Glomerular endothelial cell (primary cell): ENCODE measurements at regions not wholly inside any gene's neighbourhood (a gene's known extent, or its start where the extent isn't known, plus 50 kb on each side); places are given as distances from the start of the nearest gene placed in this dataset.

Source experiments
- DNase-seq: peaks from one replicate; pipeline ENCODE4 v3.0.0-alpha.2; 2011; ENCODE audit warnings: low read depth, low spot score; ENCODE audit errors: extremely low read depth

DNA sequence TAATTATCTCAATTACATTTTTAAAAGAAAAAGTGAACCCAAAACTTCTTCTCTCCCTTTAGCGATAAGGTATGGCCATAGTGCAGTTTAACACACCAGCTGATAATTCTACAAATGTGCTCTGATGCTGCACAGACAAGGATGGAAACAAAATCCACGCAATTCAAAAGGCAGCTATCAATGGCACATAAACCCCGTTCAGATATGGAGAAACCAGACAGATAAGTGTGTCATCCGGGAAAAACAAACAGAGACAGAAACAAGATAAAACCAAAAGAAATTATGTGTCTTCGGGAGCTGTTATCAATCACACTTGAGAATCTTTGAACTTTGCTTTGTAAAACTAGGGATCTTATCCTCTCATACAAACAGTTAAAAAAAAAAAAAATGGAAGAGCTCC is 73.6 kb downstream of the SIPA1L2 start:
- no peak for DNase-seq

DNA sequence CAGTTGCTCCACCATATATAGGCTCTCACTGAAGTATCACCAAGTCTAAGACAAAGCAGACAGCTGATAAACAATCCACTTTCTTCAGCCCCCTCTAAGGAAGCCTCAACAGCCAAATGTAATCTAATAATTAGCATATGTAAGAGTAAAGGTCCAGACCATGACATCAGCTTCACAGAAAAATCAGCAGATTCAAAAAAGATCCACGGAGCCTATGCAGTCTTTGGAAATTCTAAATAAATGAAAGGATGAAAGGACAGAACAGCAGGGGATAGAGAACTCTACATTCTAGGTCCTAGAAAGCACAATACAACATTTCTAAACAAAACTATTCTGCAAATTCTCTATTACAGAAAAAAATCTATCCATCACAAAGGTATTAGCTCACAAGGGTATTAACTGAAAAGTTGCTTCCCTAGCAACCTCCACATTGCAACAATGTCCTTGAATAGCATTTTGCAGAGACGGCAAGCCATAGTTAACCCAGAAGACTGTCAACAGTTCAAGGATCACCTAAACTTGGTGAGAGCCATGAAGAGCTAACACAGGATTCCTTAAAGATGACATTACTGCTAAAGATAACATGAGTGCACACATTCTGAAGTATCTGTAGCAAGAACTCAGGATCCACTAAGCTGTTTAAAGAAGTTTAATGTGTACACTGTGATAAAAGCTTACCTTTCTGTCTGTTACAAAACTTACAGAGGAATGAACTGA is 74.3 kb downstream of the SIPA1L2 start:
- DNase-seq = no peak

DNA sequence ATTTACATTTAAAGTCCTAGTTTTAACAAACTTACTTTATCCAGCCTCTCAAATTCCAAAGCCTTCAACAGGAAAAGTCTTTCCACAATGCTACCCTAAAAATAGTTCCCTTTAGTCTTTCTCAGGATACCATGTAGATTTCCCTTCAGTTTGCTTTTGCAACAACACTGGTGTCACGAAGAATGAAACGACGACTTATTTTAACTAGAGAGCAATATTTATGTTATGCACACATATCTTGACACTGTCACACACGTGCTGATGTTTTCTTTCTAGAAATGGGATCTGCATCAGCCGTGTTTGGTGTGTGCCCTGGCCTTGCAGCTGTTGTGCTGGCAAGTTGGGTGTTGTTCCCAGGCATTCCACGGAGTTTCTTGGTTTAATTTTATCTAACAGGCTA is 75.5 kb downstream of the SIPA1L2 start:
- no peak for DNase-seq

DNA sequence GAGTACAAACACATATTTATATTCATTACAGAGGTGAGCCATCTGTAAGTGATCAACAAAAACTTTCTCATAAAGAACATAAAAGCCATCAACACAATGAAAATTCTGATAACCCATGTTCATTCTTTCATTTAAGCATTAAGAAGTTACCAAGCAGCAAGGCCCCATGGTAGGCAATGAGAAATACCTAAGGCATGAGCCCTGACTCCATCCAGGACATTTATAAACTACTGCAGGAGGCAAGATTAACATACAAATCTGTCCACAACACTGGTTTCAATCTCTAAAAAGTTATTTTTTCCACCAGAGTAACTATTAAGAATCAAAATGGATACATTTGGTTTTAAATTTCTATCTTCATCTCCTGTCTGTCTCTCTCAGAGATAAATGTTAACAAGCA is 76.1 kb downstream of the SIPA1L2 start:
- no peak for DNase-seq

DNA sequence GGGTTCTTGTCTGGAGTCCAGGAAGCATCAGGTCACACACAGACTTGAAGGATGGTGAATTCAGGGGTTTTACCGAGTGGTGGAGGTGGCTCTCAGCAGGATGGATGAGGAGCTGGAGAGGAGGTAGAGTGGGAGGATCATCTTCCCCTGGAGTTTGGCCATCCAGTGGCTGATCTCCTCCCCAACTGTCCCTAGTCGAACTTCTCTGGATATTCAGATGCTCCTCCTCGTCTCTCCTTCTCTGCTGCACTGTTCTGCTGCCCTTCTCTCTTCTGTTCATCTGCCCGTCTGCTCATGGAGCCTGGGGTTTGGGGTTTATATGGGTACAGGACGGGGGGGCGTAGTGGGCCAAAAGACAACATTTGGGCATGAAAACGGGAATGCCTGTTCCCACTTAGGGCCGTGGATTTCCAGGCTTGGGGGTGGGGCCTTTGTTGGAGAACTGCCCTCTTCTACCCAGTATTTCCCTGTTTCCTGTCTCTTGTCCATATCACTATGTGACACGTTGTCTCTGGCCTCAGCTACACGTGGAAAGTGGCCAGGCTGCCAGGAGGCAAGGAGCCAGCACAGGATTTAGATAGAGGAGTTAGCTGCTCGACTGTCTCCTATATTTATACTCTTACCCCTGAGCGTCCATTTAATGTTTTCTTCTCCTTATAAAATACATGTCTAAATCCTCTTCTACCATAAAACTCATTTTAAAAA is 76.7 kb downstream of the SIPA1L2 start:
- no peak for DNase-seq

DNA sequence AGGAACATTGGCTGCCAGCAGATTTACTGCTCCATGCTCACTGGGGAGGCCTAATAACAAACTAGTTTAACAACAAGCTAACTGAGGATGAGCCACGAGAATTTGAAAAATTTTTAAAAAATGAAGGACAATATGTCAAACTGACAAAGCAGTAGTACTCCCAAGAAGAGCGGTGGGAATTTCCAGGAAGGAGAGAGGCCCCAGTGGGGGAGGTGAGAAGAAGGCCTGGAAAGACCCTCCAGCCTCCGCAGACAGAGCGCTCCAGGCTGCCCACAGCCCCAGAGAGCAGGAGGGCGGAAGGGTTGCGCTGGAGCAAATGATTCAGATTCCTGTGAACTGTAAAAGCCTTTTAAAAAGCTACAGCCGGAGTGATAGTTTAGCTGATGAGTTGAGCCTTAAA is 78.5 kb downstream of the SIPA1L2 start:
- no peak for DNase-seq

DNA sequence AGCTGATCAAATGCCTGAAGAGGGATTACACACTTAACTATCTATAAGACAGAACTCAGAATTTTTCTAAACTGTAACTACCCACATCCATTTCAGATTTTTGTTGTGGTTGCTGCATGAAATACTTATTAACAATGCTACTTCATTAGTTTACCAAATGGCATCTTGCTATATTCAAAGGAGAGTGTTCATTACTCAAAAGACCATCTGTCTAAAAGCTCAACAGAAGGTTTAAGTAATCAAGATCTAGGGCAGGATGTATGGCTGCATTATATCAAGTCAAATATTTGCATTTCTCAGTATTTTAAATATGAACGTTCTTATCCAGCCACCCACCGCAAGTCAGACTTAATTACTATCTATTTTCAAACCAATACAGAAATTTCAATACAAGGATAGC is 79.9 kb downstream of the SIPA1L2 start:
- DNase-seq = no peak

DNA sequence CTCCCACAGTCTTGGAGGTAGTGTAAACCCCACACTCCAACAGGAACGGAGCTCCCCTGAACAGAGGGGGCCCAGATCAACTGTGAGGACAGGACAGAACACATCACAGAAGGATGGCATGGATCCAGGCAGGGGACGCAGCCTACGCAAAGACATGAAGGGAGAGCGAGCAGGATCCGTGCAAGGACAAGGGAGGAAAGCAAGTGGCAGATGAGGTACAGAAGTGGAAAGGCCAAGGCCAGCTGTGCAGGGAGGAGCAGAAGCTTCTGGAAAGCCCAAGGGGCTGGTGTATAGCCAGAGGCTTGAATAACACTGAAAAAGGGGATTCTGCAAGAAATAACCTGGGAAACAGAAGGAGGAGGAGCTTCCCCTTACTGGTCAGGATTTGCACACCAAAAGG is 81.2 kb downstream of the SIPA1L2 start:
- DNase-seq = no peak

DNA sequence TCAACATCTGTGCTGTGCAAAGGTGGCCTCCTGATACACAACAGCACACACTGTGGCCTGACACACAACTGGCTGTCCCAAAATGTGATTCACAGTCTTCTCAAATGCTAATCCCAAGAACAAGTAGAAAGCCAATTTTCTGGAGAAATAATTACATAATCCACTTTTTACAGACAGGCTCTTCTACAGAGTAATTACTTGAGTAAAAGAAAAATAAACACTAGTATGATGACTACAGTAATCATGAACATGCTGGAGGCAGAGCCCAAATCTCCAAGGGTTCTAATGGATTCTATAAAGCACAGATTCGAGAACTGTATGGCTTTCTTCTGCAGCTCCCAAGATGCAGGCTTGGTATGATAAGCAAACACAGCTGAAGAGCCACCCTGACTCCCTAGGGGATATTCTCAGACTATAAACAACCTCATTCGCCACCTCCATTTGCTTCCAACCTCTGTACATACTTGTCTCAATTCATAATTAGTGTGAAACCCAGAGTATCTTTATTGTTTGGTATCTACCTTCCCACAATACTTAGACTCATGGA is 81.9 kb downstream of the SIPA1L2 start:
- no peak for DNase-seq

DNA sequence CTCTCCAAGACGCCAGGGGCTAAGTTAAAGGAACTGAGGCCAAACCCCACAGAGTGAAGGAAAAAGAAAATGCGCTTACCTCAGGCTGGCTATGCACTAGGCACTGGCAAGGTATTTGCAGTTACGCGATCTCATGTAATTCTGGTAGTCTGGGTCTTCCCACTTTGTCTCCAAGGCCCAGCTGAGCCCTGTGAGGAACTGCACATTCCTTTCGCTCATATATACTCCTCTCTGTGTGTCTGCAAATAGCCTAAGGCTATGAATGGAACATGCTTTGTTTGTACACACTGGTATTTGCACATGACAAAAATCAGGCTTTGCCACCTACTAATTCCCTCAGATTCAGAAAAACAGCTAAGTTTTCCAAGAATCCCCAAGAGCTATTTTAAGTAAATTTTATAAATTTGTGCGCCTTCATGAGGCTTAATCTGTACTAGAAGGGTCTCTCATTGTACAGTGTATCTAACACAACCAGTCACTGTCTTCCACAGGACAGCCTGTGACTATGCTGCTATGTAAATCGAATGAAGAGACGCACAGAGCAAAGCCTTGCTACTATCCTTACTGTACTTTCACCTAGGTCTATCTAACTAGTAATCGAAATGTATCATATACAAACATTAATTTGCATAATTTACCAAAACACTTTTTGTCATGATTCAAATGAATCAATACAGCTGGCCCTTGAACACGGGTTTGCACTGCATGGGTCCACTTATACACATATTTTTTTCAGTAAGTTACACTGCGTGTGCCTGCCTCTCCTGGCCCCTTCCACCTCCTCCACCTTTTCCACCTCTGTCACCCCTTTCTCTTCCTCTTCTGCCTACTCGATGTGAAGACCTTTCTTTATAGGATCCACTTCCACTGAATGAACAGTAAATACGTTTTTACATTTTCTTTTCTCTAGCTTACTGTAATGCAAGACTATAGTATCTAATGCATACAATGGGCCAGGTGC is 87.0 kb downstream of the SIPA1L2 start:
- no peak for DNase-seq

DNA sequence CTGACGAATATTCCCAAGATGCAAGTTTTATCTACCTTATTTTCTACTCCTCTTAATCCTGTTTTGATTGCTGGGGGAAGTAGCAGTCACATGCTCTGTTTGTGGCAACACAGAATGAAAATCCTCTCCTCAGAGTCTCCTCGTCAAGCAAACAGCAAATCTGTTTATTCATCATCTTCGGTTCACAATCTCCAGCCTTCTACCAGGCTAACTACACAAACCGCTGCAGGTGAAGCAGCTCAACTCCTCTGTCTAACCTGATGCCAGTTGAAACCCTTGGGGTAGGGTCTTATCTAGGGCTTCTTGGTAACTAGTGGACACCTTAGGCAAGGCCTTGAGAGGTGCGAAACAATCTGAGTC is 91.0 kb downstream of the SIPA1L2 start:
- no peak for DNase-seq

DNA sequence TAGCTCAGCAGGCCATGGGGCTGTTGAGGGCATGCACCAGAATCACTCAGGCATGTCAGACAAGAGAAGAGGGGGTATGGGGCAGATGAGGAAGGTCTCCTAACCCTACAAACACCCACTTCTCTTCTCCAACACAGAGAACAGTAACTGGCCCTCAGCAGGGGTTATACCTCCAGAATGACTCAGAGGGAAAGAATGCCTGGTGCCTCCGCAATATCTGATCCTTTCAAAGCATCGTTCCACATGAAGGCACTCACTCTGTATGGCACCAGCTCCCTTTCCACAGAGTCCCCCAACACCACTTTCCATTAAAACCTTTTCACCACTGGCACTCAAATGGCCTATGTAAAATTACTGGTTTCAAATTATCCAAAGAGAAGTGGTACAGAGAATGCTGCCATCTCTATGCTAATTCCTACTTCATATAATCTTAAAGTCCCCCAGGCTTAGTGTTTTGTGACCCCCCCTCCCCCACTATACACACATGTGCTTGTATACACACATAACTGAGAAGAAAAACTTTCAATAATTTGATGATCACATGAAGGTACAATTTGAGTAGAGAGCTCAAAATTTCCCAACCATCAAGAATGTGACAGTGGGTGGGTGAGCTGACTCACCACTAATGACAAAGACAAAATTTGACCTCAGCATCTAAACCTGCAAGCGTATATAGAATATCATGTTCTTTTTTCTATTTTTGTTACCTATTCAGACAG is 91.5 kb downstream of the SIPA1L2 start:
- DNase-seq = no peak

DNA sequence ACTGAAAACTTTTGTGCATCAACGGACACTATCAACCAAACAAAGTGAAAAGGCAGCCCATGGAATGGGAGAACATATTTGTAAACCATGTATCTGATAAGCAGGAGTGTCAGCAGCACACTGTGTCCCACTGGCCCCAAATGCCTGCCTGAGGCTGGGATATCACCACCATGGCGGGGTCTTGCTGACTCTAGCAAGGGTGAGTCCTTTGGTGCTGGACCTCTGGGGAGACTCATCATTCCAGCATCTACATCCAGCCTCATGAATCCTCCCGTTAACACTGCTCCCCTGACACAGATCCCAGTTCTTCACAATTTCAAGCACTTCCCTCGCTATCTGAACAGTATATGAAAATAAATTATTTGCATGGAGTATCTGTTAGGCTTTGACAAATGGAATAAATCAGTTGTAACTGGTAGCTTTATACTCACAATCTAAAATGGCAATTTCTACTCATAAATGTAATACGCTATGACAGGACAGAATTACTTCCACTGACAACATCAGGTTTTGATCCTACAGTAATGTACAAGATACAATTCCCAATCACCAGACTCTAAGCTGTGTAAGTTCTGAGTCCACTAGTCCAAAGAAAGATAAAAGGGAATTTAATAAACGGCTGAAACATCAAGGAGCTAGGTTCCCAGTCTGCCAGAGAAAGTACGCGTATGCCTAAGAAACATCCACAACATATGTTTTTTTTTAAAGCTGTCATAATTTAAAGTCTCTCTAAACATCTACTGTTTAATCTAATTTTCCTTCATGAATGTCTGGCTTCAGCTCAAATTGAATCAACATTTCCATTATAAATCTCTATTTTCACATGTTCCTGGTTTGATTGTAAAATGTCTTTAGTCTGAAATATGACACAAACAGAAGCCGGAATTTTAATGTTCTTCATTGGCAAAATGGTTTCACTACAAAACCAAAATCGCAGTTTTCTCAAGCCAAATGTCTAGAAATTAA is 95.1 kb downstream of the SIPA1L2 start:
- DNase-seq = no peak

DNA sequence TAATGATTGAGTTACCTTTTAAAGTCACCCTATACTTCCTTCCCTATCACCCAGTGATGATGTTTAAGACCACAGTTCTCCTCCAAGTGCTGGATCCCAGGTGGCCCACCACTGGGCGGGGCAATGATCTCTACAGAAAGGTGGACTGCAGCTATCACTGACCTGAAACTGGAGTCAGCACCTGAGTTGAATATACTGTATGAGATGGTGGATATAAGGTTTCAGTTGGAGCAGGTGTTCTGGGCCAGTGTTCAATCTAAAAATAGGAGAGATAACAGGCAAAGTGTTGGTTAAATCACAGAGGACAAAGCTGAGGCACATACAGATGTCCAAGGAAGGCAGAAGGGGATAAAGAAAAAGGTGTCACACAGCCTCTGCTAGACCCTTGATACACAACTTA is 96.6 kb downstream of the SIPA1L2 start:
- DNase-seq = no peak

DNA sequence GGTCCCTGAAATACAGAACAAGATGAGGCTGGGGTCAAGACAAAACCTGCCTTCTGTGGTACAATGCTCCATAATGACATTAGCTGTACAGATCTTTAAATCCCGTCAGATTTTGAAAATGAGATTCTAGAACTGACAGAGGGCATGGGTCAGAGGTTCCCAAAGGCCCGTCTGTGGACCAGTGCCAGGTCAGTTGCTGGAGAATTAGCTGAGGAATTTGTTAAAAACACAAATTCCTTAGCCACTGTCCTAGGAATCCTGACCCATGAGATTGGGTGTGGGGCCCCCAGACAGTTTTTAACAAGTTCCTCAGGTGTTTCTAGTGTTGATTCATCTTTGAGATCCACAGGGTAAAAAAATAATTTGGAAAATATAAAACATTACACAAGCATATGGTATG is 97.0 kb downstream of the SIPA1L2 start:
- no peak for DNase-seq

DNA sequence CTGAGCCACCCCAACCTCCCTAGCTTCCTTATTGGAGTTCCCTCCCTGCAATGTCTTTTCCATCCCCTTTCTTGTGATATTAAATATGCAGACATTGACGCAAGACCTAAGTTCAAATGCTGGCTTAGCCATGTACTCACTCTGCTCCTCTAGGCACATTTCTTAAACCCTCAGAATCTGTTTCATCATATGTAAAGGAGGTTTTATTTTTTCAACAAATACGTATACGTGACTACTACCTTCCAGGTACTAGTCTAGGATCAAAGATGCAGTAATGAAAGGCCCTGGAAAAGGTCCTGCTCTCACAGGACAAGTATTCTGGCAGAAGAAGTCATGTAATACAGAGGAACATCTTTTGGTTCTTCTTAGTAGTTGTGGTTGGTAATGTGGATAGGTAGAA is 98.6 kb downstream of the SIPA1L2 start:
- DNase-seq = no peak

DNA sequence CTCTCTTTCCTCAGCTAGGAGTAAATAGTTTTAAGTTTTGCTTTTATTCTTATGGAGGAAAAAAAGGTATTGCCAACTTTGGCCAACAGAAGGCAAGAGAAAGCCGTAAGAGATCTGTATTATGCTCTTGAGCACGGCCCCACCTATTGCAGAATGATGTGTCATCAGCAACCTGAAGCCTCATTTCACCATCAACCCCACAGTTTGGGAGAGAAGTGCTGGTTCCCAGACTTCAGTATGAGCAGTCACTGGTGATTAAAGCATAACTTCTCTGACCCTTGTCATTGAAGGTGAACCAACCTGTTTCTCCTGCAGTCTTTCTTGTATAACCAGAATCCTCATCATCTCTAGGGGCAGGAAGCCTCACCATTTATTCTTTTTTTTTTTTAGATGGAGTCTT is 100.2 kb downstream of the SIPA1L2 start:
- no peak for DNase-seq

DNA sequence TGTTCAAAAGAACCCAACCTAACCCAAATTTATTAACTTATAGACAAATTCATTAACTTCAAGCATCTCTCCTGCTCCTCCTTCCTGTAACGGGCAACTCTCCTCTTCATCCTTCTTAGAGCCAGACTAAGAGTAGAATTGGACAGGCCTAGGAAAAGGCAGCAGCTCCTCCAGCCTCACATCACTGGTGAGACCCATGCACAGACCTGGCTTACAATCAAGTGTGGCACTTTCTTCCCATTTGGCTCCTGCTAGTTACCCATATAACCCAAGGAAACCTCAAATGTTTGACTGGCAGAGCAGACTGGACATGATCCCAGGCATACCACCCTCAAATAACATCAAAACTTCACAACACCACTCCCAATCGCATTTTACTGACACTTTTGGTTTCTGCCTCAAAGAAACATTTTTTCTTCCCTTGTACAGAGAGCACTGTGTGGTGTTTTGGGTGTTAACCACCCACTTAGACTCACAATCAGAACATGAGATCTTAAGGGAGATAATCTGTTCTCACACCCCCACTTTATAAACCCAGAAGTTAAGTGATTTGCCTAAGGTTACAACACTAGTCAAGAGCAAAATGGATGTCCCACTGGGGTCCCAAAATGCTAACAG is 101.4 kb downstream of the SIPA1L2 start:
- no peak for DNase-seq

DNA sequence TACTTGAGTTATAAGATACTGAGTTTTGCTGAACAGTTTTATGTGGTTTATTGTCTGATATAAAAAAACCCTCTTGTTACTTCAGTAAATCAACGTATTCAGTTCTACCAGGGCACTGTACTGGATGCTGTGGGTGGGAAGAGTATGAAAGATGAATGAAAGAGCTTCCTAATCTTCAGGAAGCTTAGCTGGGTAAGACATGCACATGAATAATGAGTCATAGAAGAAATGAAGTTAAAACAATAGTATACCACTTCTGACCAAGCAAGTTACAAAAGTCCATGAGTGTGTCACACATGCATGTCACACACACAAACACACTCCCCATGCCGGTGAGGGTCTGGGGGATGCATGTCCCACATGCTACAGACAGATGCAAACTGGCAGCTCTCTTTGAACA is 105.9 kb downstream of the SIPA1L2 start:
- DNase-seq = no peak
